ENCODE measurements at regions not wholly inside any gene's neighbourhood (a gene's known extent, or its start where the extent isn't known, plus 50 kb on each side); places are given as distances from the start of the nearest gene placed in this dataset.
"Not testable (repeated sequence)": the region's sequence is repeated elsewhere in the genome, so short reads cannot be mapped to it uniquely, and the experiment has no call there.

DNA sequence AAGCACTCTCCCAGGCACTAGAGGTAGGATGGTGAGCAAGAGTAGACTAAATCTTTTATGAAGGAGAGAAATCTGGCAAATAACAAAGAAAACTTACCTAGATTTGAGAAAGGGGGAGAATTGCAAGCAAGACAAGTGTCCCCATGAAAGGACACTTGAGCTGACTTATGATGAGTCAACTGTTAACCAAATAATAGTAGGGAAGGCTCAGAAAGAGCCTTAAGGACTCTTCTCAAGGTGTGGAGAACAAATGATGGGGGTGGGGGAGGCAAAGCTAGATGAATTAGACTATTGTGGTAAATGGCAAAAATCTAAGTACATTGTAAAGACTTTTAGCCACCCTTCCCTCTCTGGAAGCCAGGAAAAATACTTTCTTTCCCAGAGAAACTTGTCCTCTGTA, 77.6 kb upstream of the RASA1 start:
- Histone ChIP-seq H3K4me3 (ENCODE audit: extremely low read depth, insufficient read depth, low read length, poor library complexity, severe bottlenecking) (no peak overlapping the region), H3K4me1 (ENCODE audit: control insufficient read depth, insufficient read depth, low read length, poor library complexity, severe bottlenecking) (no peaks in the 10 kb centered on the region), H3K36me3 (ENCODE audit: control insufficient read depth, insufficient read depth, low read length) (no peaks in the 10 kb centered on the region), H3K27ac (ENCODE audit: low read depth, low read length, severe bottlenecking) (no peak overlapping the region), H3K9me3 (ENCODE audit: control insufficient read depth, low read length) (no peaks in the 10 kb centered on the region)

DNA sequence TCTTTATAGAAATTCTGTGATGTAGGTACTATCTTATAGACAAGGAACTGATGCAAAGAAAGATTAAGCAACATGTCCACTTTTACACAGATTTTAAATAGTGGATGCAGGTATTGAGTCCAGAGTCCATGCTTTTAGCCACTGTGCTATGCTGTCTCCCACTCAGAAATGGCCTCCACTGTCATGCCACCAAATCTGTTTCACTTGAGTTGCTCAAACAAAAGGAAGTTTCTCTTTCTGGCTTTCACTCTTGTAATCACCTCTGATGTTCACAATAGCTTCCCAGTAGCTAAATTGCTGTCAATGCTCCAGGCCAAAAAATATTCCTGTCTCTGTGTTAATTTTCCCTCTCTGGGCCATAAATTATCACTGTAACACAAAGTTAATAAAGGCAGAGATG, 77.0 kb upstream of the RASA1 start:
- no peaks in the 10 kb centered on the region for H3K9me3 ChIP-seq (ENCODE audit: control insufficient read depth, low read length)
- H3K36me3 ChIP-seq (ENCODE audit: control insufficient read depth, insufficient read depth, low read length): no peaks in the 10 kb centered on the region
- H3K27ac ChIP-seq (ENCODE audit: low read depth, low read length, severe bottlenecking): no peak overlapping the region
- H3K4me1 ChIP-seq (ENCODE audit: control insufficient read depth, insufficient read depth, low read length, poor library complexity, severe bottlenecking): peaks cover 4% of the 10 kb centered on the region
- no peak overlapping the region for H3K4me3 ChIP-seq (ENCODE audit: extremely low read depth, insufficient read depth, low read length, poor library complexity, severe bottlenecking)

DNA sequence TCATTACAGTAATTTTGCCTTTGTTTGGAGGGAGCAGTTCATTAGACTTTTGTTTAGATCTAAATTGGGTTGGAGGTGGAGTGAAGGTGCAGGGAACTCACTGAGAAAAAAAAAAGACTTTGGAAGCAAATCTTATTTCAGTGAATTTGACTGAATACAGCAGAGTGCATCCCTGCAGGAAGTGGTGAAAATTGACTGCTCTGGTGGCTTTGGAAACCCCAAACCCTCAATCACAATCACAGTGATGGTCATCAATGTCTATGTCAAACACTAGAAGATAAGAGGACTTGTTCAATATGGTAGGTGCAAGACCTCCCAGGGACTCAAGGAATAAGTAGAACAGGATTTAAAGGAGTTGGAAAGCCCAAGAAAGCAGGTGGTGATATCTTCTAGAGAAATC, 76.0 kb upstream of the RASA1 start:
- H3K27ac ChIP-seq (ENCODE audit: low read depth, low read length, severe bottlenecking): no peak overlapping the region
- peaks cover 10% of the 10 kb centered on the region for H3K4me1 ChIP-seq (ENCODE audit: control insufficient read depth, insufficient read depth, low read length, poor library complexity, severe bottlenecking)
- no peaks in the 10 kb centered on the region for H3K9me3 ChIP-seq (ENCODE audit: control insufficient read depth, low read length)
- no peaks in the 10 kb centered on the region for H3K36me3 ChIP-seq (ENCODE audit: control insufficient read depth, insufficient read depth, low read length)
- no peak overlapping the region for H3K4me3 ChIP-seq (ENCODE audit: extremely low read depth, insufficient read depth, low read length, poor library complexity, severe bottlenecking)

DNA sequence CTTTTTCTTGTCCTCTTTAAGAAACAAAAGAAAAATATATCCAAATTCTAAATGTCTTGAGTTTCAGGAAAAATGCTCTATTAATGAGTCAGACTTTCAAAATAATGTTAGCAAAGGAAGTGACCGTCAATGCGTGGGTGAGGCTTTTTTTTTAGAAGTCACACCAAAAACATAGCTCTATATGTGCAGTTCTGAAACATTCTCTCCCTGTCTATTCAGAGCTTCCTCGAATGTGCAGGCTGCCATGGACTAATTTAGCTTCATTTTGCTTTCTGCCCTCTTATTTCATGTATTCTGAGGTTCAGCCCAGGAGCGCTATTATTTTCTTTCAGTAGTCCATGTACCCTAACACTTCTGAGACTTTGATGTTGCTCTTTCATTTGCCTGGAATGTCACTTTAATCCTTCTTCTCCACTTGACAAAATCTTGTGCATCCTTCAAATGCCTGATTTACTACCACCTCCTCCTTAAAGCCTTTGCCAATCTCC, 72.5 kb upstream of the RASA1 start:
- no peaks in the 10 kb centered on the region for H3K9me3 ChIP-seq (ENCODE audit: control insufficient read depth, low read length)
- H3K27ac ChIP-seq (ENCODE audit: low read depth, low read length, severe bottlenecking): no peak overlapping the region
- peaks cover 10% of the 10 kb centered on the region for H3K4me1 ChIP-seq (ENCODE audit: control insufficient read depth, insufficient read depth, low read length, poor library complexity, severe bottlenecking)
- H3K36me3 ChIP-seq (ENCODE audit: control insufficient read depth, insufficient read depth, low read length): no peaks in the 10 kb centered on the region
- WGBS, 2 experiments (ENCODE audit: insufficient coverage in 2 of 2): 88 to 89% methylated on average over 4 of the region's 4 CpGs
- H3K4me3 ChIP-seq (ENCODE audit: extremely low read depth, insufficient read depth, low read length, poor library complexity, severe bottlenecking): no peak overlapping the region

DNA sequence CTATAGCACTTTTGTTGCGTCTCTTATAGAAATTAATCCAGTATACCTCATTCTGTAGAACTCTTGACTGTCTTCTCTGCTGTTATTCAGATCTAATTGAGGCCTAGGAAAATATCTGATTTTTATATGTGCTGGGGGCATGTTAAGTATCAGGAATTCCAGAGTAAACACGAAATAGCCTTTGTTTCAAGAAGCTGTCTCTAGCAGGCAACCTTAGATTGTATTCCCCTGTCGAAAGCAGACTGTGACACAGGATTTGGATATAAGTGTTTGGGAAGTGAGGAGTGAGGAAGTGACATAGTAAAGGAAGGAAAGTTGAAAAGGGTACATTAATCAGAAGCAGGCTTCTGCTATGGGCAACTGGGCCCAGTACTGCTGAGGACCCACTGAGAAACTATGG, 72.1 kb upstream of the RASA1 start:
- 79 to 94% methylated on average over 2 of the region's 3 CpGs for WGBS, 2 experiments (ENCODE audit: insufficient coverage in 2 of 2)
- H3K4me3 ChIP-seq (ENCODE audit: extremely low read depth, insufficient read depth, low read length, poor library complexity, severe bottlenecking): no peak overlapping the region
- peaks cover 10% of the 10 kb centered on the region for H3K4me1 ChIP-seq (ENCODE audit: control insufficient read depth, insufficient read depth, low read length, poor library complexity, severe bottlenecking)
- no peaks in the 10 kb centered on the region for H3K36me3 ChIP-seq (ENCODE audit: control insufficient read depth, insufficient read depth, low read length)
- no peak overlapping the region for H3K27ac ChIP-seq (ENCODE audit: low read depth, low read length, severe bottlenecking)
- no peaks in the 10 kb centered on the region for H3K9me3 ChIP-seq (ENCODE audit: control insufficient read depth, low read length)

DNA sequence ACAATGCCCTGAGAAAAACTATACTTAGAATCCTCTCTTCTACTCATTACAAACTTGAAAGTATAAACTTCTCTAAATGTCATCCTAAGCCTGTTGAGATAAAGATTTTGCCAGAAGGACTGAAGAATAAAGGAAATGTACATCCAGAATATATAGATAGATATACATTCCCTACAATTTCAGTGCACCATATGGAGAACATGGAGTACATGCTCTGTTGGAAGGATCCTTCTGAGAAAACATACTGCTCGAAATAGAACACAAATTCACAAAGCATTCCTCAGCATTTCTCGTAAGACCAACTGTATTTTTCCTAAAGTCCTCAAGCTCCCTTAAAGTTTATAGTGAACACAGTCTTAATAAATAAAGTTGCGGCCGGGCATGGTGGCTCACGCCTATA, 69.7 kb upstream of the RASA1 start:
- Histone ChIP-seq H3K9me3 (ENCODE audit: control insufficient read depth, low read length) (no peaks in the 10 kb centered on the region), H3K36me3 (ENCODE audit: control insufficient read depth, insufficient read depth, low read length) (no peaks in the 10 kb centered on the region), H3K4me1 (ENCODE audit: control insufficient read depth, insufficient read depth, low read length, poor library complexity, severe bottlenecking) (peaks cover 10% of the 10 kb centered on the region), H3K27ac (ENCODE audit: low read depth, low read length, severe bottlenecking) (no peak overlapping the region), H3K4me3 (ENCODE audit: extremely low read depth, insufficient read depth, low read length, poor library complexity, severe bottlenecking) (no peak overlapping the region)
- 100% methylated on average over 1 of the region's 5 CpGs; no CpG with 5 or more reads in 1 of the 2 experiments for WGBS, 2 experiments (ENCODE audit: insufficient coverage in 2 of 2)

DNA sequence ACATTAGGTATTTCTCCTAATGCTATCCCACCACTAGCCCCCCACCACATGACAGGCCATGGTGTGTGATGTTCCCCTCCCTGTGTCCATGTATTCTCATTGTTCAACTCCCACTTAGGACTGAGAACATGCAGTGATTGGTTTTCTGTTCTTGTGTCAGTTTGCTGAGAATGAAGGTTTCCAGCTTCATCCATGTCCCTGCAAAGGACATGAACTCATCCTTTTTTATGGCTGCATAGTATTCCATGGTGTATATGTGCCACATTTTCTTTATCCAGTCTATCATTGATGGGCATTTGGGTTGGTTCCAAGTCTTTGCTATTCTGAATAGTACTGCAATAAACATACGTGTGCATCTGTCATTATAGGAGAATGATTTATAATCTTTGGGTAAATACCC, 68.4 kb upstream of the RASA1 start:
- not testable (repeated sequence) for H3K4me3 ChIP-seq (ENCODE audit: extremely low read depth, insufficient read depth, low read length, poor library complexity, severe bottlenecking); H3K27ac ChIP-seq (ENCODE audit: low read depth, low read length, severe bottlenecking); H3K36me3 ChIP-seq (ENCODE audit: control insufficient read depth, insufficient read depth, low read length); H3K9me3 ChIP-seq (ENCODE audit: control insufficient read depth, low read length); H3K4me1 ChIP-seq (ENCODE audit: control insufficient read depth, insufficient read depth, low read length, poor library complexity, severe bottlenecking)
- WGBS, 2 experiments (ENCODE audit: insufficient coverage in 2 of 2): 83 to 100% methylated on average over 1 of the region's 1 CpG

DNA sequence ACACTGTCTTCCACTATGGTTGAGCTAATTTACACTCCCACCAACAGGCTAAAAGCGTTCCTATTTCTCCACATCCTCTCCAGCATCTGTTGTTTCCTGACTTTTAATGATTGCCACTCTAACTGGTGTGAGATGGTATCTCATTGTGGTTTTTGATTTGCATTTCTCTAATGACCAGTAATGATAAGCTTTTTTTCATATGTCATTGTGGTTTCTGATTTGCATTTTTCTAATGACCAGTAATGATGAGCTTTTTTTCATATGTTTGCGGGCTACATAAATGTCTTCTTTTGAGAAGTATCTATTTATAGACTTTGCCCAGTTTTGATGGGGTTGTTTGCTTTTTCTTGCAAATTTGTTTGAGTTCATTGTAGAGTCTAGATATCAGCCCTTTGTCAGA, 68.0 kb upstream of the RASA1 start:
- not testable (repeated sequence) for H3K4me3 ChIP-seq (ENCODE audit: extremely low read depth, insufficient read depth, low read length, poor library complexity, severe bottlenecking); H3K27ac ChIP-seq (ENCODE audit: low read depth, low read length, severe bottlenecking); H3K4me1 ChIP-seq (ENCODE audit: control insufficient read depth, insufficient read depth, low read length, poor library complexity, severe bottlenecking); H3K9me3 ChIP-seq (ENCODE audit: control insufficient read depth, low read length); H3K36me3 ChIP-seq (ENCODE audit: control insufficient read depth, insufficient read depth, low read length)
- WGBS, 2 experiments (ENCODE audit: insufficient coverage in 2 of 2): no CpG with 5 or more reads among the region's 2 CpGs

DNA sequence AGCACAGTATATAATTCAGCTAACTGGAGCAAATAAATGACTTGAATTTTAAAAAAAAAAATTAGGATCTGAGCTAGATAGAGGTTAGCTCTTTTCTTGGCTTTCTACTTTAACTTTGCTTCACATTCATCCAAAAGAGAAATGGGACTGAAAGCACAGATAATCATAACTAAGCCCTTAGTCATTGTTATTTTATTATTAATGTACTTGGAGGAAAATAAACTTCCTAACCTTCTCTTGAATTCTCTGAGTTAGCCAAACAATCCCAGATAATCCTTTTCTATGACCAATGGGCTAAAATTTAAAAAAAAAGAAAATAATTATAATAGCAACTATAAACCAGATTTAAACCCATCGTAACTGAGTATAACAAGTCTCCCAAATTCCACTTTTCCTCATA, 57.6 kb upstream of the RASA1 start:
- Histone ChIP-seq H3K4me3 (ENCODE audit: extremely low read depth, insufficient read depth, low read length, poor library complexity, severe bottlenecking) (no peak overlapping the region), H3K4me1 (ENCODE audit: control insufficient read depth, insufficient read depth, low read length, poor library complexity, severe bottlenecking) (no peaks in the 10 kb centered on the region), H3K9me3 (ENCODE audit: control insufficient read depth, low read length) (no peaks in the 10 kb centered on the region), H3K27ac (ENCODE audit: low read depth, low read length, severe bottlenecking) (no peak overlapping the region), H3K36me3 (ENCODE audit: control insufficient read depth, insufficient read depth, low read length) (no peaks in the 10 kb centered on the region)
- WGBS, 2 experiments (ENCODE audit: insufficient coverage in 2 of 2): no CpG with 5 or more reads among the region's 1 CpG

DNA sequence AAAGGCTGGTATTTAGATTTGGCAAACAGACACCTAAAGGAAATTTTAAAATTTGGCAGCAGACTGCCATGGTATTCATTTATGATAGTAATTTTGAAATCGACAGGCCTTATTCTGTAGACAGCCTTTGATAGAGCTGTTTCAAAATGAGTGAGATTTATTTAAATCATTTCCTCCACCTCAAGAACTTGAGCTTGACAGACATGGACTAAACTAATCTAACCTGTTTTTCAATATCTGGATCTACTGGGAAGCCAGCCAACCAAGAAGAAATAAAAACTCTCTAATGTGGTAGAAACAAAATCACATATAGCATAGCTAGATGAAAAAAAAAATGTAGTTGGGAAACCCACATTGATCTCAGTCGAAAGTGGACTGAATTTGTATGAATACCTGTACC, 56.9 kb upstream of the RASA1 start:
- Histone ChIP-seq H3K4me1 (ENCODE audit: control insufficient read depth, insufficient read depth, low read length, poor library complexity, severe bottlenecking) (no peaks in the 10 kb centered on the region), H3K27ac (ENCODE audit: low read depth, low read length, severe bottlenecking) (no peak overlapping the region), H3K4me3 (ENCODE audit: extremely low read depth, insufficient read depth, low read length, poor library complexity, severe bottlenecking) (no peak overlapping the region), H3K9me3 (ENCODE audit: control insufficient read depth, low read length) (no peaks in the 10 kb centered on the region), H3K36me3 (ENCODE audit: control insufficient read depth, insufficient read depth, low read length) (no peaks in the 10 kb centered on the region)
- WGBS, 2 experiments (ENCODE audit: insufficient coverage in 2 of 2): no CpG with 5 or more reads among the region's 2 CpGs

DNA sequence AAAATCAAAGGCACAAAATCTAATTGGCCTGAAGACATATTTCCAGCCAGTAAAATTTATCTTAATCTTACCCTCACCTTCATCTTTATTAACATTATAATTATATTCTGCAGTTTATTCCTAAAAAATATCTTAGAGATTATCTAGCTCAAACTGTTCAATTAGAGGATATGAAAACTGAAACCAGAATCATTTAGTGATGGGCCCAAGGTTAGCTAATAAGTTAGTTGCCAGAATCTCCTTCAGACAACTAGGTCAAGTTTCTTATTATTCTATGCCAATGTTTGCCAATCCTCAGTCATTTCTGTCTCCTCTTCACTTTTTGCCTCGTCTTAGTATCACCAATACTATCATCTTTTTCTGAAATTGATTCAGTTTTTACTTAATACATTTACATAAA, 56.0 kb upstream of the RASA1 start:
- no peak overlapping the region for H3K4me3 ChIP-seq (ENCODE audit: extremely low read depth, insufficient read depth, low read length, poor library complexity, severe bottlenecking)
- no peaks in the 10 kb centered on the region for H3K4me1 ChIP-seq (ENCODE audit: control insufficient read depth, insufficient read depth, low read length, poor library complexity, severe bottlenecking)
- no peak overlapping the region for H3K27ac ChIP-seq (ENCODE audit: low read depth, low read length, severe bottlenecking)
- no peaks in the 10 kb centered on the region for H3K36me3 ChIP-seq (ENCODE audit: control insufficient read depth, insufficient read depth, low read length)
- no peaks in the 10 kb centered on the region for H3K9me3 ChIP-seq (ENCODE audit: control insufficient read depth, low read length)
- WGBS, 2 experiments (ENCODE audit: insufficient coverage in 2 of 2): no CpG with 5 or more reads among the region's 1 CpG

DNA sequence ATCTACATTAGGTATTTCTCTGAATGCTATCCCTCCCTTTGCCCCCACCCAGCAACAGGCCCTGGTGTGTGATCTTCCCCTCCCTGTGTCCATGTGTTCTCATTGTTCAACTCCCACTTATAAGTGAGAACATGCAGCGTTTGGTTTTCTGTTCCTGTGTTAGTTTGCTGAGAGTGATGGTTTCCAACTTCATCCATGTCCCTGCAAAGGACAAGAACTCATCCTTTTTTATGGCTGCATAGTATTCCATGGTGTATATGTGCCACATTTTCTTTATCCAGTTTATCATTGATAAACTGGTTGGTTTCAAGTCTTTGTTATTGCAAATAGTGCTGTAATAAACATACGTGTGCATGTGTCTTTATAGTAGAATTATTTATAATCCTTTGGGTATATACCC, 55.5 kb upstream of the RASA1 start:
- not testable (repeated sequence) for H3K4me3 ChIP-seq (ENCODE audit: extremely low read depth, insufficient read depth, low read length, poor library complexity, severe bottlenecking); H3K36me3 ChIP-seq (ENCODE audit: control insufficient read depth, insufficient read depth, low read length); H3K9me3 ChIP-seq (ENCODE audit: control insufficient read depth, low read length); H3K4me1 ChIP-seq (ENCODE audit: control insufficient read depth, insufficient read depth, low read length, poor library complexity, severe bottlenecking); H3K27ac ChIP-seq (ENCODE audit: low read depth, low read length, severe bottlenecking)
- no CpG with 5 or more reads among the region's 2 CpGs for WGBS, 2 experiments (ENCODE audit: insufficient coverage in 2 of 2)

Measured in mesodermal cell (in vitro differentiated cells).